Panc1 (cell line): ENCODE measurements at regions not wholly inside any gene's neighbourhood (a gene's known extent, or its start where the extent isn't known, plus 50 kb on each side); places are given as distances from the start of the nearest gene placed in this dataset.

Source experiments
- ATAC-seq: fragments of 200-7000 bp; cut with Tn5 transposase; 2 replicates; pipeline ENCODE4 v1.9.1; 2020; ENCODE audit warnings: mild to moderate bottlenecking, moderate library complexity
- BruUV-seq: library from RNA; stranded (reverse); fragments of 400-500 nt; replicated peaks from 2 replicates; lab custom pipeline; 2021; lab: Mats Ljungman, UMichigan
- CTCF ChIA-PET: fragments of 300-600 bp; sonication (Branson Sonifier 250); formaldehyde crosslinking; loops from one replicate; lab custom pipeline; 2022; ENCODE audit warnings: antibody characterized with exemption; lab: Charles Lee
- POLR2A ChIA-PET: fragments of 300-600 bp; sonication (Branson Sonifier 250); formaldehyde crosslinking; loops from one replicate; lab custom pipeline; 2022; ENCODE audit warnings: antibody characterized with exemption; lab: Charles Lee
- DNase-seq: peaks from one replicate; pipeline ENCODE4 v3.0.0-alpha.2; 2010; ENCODE audit warnings: low read depth, low spot score
- H3K27ac ChIP-seq: 2 replicates; pipeline ENCODE4 v1.5.1; 2011; ENCODE audit warnings: mild to moderate bottlenecking, low read length, inconsistent platforms
- H3K27me3 ChIP-seq: fragments of 200-500 bp; sonication (Bioruptor generic); 2 replicates; pipeline ENCODE4 v1.6.0; 2014; ENCODE audit warnings: low read length, inconsistent platforms; ENCODE audit not compliant: control insufficient read depth, insufficient read depth
- H3K36me3 ChIP-seq: fragments of 200-500 bp; sonication (Bioruptor generic); 2 replicates; pipeline ENCODE4 v1.5.1; 2014; ENCODE audit warnings: inconsistent platforms, mild to moderate bottlenecking, low read length, moderate library complexity; ENCODE audit not compliant: control insufficient read depth, insufficient read depth
- H3K4me1 ChIP-seq: 2 replicates; pipeline ENCODE4 v1.5.1; 2011; ENCODE audit warnings: inconsistent platforms, mild to moderate bottlenecking, low read length, moderate library complexity; ENCODE audit not compliant: control insufficient read depth, insufficient read depth
- H3K4me3 ChIP-seq, 2 experiments: 2 replicates each; pipeline ENCODE4 v1.5.1; 2011 to 2012; ENCODE audit warnings: low read depth in 2 of 2, low read length in 2 of 2, mild to moderate bottlenecking in 2 of 2, inconsistent platforms in 1 of 2, moderate library complexity in 1 of 2
- H3K9me3 ChIP-seq: fragments of 200-500 bp; sonication (Bioruptor generic); 2 replicates; pipeline ENCODE4 v1.5.1; 2014; ENCODE audit warnings: low read depth, mild to moderate bottlenecking, inconsistent platforms, low read length, moderate library complexity; ENCODE audit not compliant: control insufficient read depth, insufficient read depth
- CTCF ChIP-seq: fragments of 450-650 bp; IDR thresholded peaks from 2 replicates; pipeline ENCODE4 v1.5.1; 2017; ENCODE audit warnings: mild to moderate bottlenecking
- POLR2AphosphoS5 ChIP-seq: IDR thresholded peaks from 2 replicates; pipeline ENCODE4 v1.6.1; 2012; ENCODE audit warnings: mild to moderate bottlenecking, low read depth, low read length, moderate library complexity
- REST ChIP-seq, 2 experiments: IDR thresholded peaks; 2 replicates each; pipeline ENCODE4 v1.6.1; 2011 to 2012; ENCODE audit warnings: low read depth in 2 of 2, control low read depth in 1 of 2, low read length in 1 of 2, mild to moderate bottlenecking in 1 of 2, moderate library complexity in 1 of 2; ENCODE audit not compliant: insufficient read depth in 1 of 2
- SIN3A ChIP-seq: IDR thresholded peaks from 2 replicates; pipeline ENCODE4 v1.6.1; 2012; ENCODE audit warnings: low read depth, mild to moderate bottlenecking, low read length, moderate library complexity, borderline replicate concordance; ENCODE audit not compliant: insufficient read depth
- TCF7L2 ChIP-seq: IDR thresholded peaks from 2 replicates; pipeline ENCODE4 v1.6.1; 2011; ENCODE audit warnings: mild to moderate bottlenecking, low read depth, low read length, inconsistent platforms
- in situ Hi-C: cut with HindIII; loops from 2 replicates; pipeline ENCODE4 v1.10.0; 2016; ENCODE audit warnings: low sequenced_read_pairs, low pct_unique_long_range_greater_than_20kb
- intact Hi-C: fragments of 100-400 bp; cut with micrococcal nuclease; formaldehyde crosslinking; loops from one replicate; pipeline ENCODE4 v1.10.0; 2022; ENCODE audit not compliant: unreplicated experiment

GRCh38 chr15:25608926-25609325 is 170.1 kb upstream of the UBE3A start:
- ChIA-PET POLR2A (no interaction called here), CTCF (no interaction called here)
- TF ChIP-seq POLR2AphosphoS5 (no peak), REST (IDR thresholded peaks at IDR 0.05; ENCODE audit: insufficient read depth in 1 of 2, low read depth in 2 of 2, low read length in 1 of 2) (no peak), CTCF (no peak)
- DNase-seq (no peak), ATAC-seq (no peak)
- intact Hi-C loops (no loop called here), in situ Hi-C loops (no loop called here)
- no peak overlapping the region for H3K4me3 ChIP-seq
- no peaks in the 10 kb centered on the region for H3K4me1 ChIP-seq
- no peak overlapping the region for H3K27ac ChIP-seq
- H3K36me3 ChIP-seq = no peaks in the 10 kb centered on the region
- no peaks in the 10 kb centered on the region; the same call in 1 of the 2 replicates for H3K9me3 ChIP-seq
- H3K27me3 ChIP-seq = no peaks in the 10 kb centered on the region
- no TSS peak for BruUV-seq

- Histone ChIP-seq H3K4me1 (no peaks in the 10 kb centered on the region), H3K36me3 (no peaks in the 10 kb centered on the region), H3K4me3 (no peak overlapping the region), H3K27me3 (no peaks in the 10 kb centered on the region), H3K9me3 (no peaks in the 10 kb centered on the region; the same call in 1 of the 2 replicates), H3K27ac (no peak overlapping the region)
- ChIA-PET POLR2A (no interaction called here), CTCF (no interaction called here)
- no peak for DNase-seq
- no peak for ATAC-seq
- TF ChIP-seq CTCF = no peak
- no peak for TF ChIP-seq SIN3A
- TF ChIP-seq TCF7L2 = no peak
- no peak for TF ChIP-seq REST (IDR thresholded peaks at IDR 0.05; ENCODE audit: insufficient read depth in 1 of 2, low read depth in 2 of 2, low read length in 1 of 2)
- TF ChIP-seq POLR2AphosphoS5 = no peak
- BruUV-seq = no TSS peak
- in situ Hi-C loops = no loop called here
- intact Hi-C loops = no loop called here
These were observed 166.3 kb upstream of the UBE3A start for GRCh38 chr15:25605151-25605550.
